MCF 10A (cell line): ENCODE measurements at regions not wholly inside any gene's neighbourhood (a gene's known extent, or its start where the extent isn't known, plus 50 kb on each side); places are given as distances from the start of the nearest gene placed in this dataset.
"Not testable (repeated sequence)": the region's sequence is repeated elsewhere in the genome, so short reads cannot be mapped to it uniquely, and the experiment has no call there.

Experiments
- BruUV-seq: library from RNA; stranded (reverse); fragments of 400-500 nt; replicated peaks from 2 replicates; lab custom pipeline; 2021; lab: Mats Ljungman, UMichigan
- CTCF ChIA-PET: fragments of 300-600 bp; sonication (Branson Sonifier 250); formaldehyde crosslinking; extraction: SDS; loops from one replicate; lab custom pipeline; 2021; ENCODE audit warnings: antibody characterized with exemption, inconsistent platforms; lab: Yijun Ruan, JAX
- POLR2A ChIA-PET: fragments of 300-600, 350-650 bp; sonication (Branson Sonifier 250); formaldehyde crosslinking; extraction: SDS; loops from one replicate; lab custom pipeline; 2020; ENCODE audit warnings: antibody characterized with exemption, inconsistent platforms; lab: Yijun Ruan, JAX
- DNase-seq: peaks from one replicate; pipeline ENCODE4 v3.0.0-alpha.2; 2018; ENCODE audit not compliant: unreplicated experiment
- H3K27ac Mint-ChIP-seq: one replicate; pipeline ENCODE4 v1.8.0; 2022; ENCODE audit warnings: mild to moderate bottlenecking, low read depth, mixed read lengths; ENCODE audit not compliant: unreplicated experiment
- H3K27me3 Mint-ChIP-seq: one replicate; pipeline ENCODE4 v1.8.0; 2022; ENCODE audit warnings: mixed read lengths; ENCODE audit not compliant: insufficient read depth, unreplicated experiment
- H3K36me3 Mint-ChIP-seq: one replicate; pipeline ENCODE4 v1.8.0; 2022; ENCODE audit warnings: mild to moderate bottlenecking, moderate library complexity, mixed read lengths; ENCODE audit not compliant: insufficient read depth, unreplicated experiment
- H3K4me1 Mint-ChIP-seq: one replicate; pipeline ENCODE4 v1.8.0; 2022; ENCODE audit warnings: mixed read lengths; ENCODE audit not compliant: insufficient read depth, unreplicated experiment
- H3K4me3 Mint-ChIP-seq: one replicate; pipeline ENCODE4 v1.8.0; 2022; ENCODE audit warnings: mild to moderate bottlenecking, moderate library complexity, mixed read lengths; ENCODE audit not compliant: unreplicated experiment
- H3K9me3 Mint-ChIP-seq: one replicate; pipeline ENCODE4 v1.8.0; 2022; ENCODE audit warnings: mixed read lengths; ENCODE audit not compliant: unreplicated experiment
- CTCF ChIP-seq: fragments of 200-600 bp; IDR thresholded peaks from one replicate; pipeline ENCODE4 v1.8.0; 2022; ENCODE audit warnings: antibody characterized with exemption, mild to moderate bottlenecking; ENCODE audit not compliant: unreplicated experiment
- intact Hi-C: fragments of 100-400 bp; cut with micrococcal nuclease; formaldehyde crosslinking; loops from 2 replicates; pipeline ENCODE4 v1.14.1; 2022

- ChIA-PET CTCF (interaction anchor here (1.1 to 1.8 kb wide), 3 partner anchors 9 to 131 kb away, joined by 3 to 6 read pairs (median 6); no protein-coding TSS in a partner anchor), POLR2A (interaction anchor here (0.9 kb wide), 1 partner anchor 9 kb away, joined by 3 read pairs; no protein-coding TSS in a partner anchor)
- Mint-ChIP-seq H3K36me3 (no peaks in the 10 kb centered on the region), H3K27me3 (peaks cover 30% of the 10 kb centered on the region), H3K27ac (no peak overlapping the region), H3K4me3 (no peak overlapping the region), H3K4me1 (peaks cover 10% of the 10 kb centered on the region), H3K9me3 (peaks cover 12% of the 10 kb centered on the region)
- intact Hi-C loops: no loop called here
- no peak for DNase-seq
- no TSS peak for BruUV-seq
- TF ChIP-seq CTCF: no peak
Observed at GRCh38 chr14:106021832-106022231, 495.4 kb downstream of the TMEM121 start.

GRCh38 chr14:106022648-106023047 is 496.3 kb downstream of the TMEM121 start:
- H3K4me1 Mint-ChIP-seq, intact Hi-C loops, H3K36me3 Mint-ChIP-seq, H3K4me3 Mint-ChIP-seq, POLR2A ChIA-PET, H3K27ac Mint-ChIP-seq, BruUV-seq: not testable (repeated sequence)
- peak; percentile 24 for DNase-seq
- H3K9me3 Mint-ChIP-seq: peaks cover 12% of the 10 kb centered on the region
- H3K27me3 Mint-ChIP-seq: peaks cover 31% of the 10 kb centered on the region
- CTCF ChIA-PET: interaction anchor here (1.5 kb wide), 1 partner anchor 12 kb away, joined by 6 read pairs; no protein-coding TSS in a partner anchor

- H3K9me3 Mint-ChIP-seq: peaks cover 12% of the 10 kb centered on the region
- DNase-seq: no peak
- peaks cover 38% of the 10 kb centered on the region for H3K27me3 Mint-ChIP-seq
- TF ChIP-seq CTCF: no peak
- CTCF ChIA-PET: no interaction called here
- POLR2A ChIA-PET: no interaction called here
- BruUV-seq: no TSS peak
- no peak overlapping the region for H3K27ac Mint-ChIP-seq
- intact Hi-C loops: no loop called here
- no peak overlapping the region for H3K4me3 Mint-ChIP-seq
- H3K4me1 Mint-ChIP-seq: peaks cover 10% of the 10 kb centered on the region
- no peaks in the 10 kb centered on the region for H3K36me3 Mint-ChIP-seq
Observed at GRCh38 chr14:106023411-106023810, 497.0 kb downstream of the TMEM121 start.

GRCh38 chr14:106024983-106025604 is 498.7 kb downstream of the TMEM121 start:
- Mint-ChIP-seq H3K36me3 (no peaks in the 10 kb centered on the region), H3K4me1 (peaks cover 10% of the 10 kb centered on the region)
- POLR2A ChIA-PET: no interaction called here

More at GRCh38 chr14:106024983-106025604, 498.7 kb downstream of the TMEM121 start:
- no peak for TF ChIP-seq CTCF
- no peak overlapping the region for H3K27ac Mint-ChIP-seq
- DNase-seq: no peak
- no TSS peak for BruUV-seq
- H3K27me3 Mint-ChIP-seq: peaks cover 41% of the 10 kb centered on the region
- CTCF ChIA-PET: interaction anchor here (2.2 kb wide), 1 partner anchor 15 kb away, joined by 6 read pairs; no protein-coding TSS in a partner anchor
- peaks cover 12% of the 10 kb centered on the region for H3K9me3 Mint-ChIP-seq
- intact Hi-C loops: no loop called here
- H3K4me3 Mint-ChIP-seq: no peak overlapping the region
